Type B pancreatic cell (in vitro differentiated cells): ENCODE measurements at regions not wholly inside any gene's neighbourhood (a gene's known extent, or its start where the extent isn't known, plus 50 kb on each side); places are given as distances from the start of the nearest gene placed in this dataset.

Experiments
- DNase-seq: peaks from one replicate; pipeline ENCODE4 v3.0.0; 2021; ENCODE audit warnings: mixed read lengths; ENCODE audit not compliant: unreplicated experiment; ENCODE audit errors: extremely low spot score
- H3K27ac Mint-ChIP-seq: 2 replicates; pipeline ENCODE4 v1.8.0; 2021; ENCODE audit warnings: mild to moderate bottlenecking, mixed read lengths
- H3K27me3 Mint-ChIP-seq: 2 replicates; pipeline ENCODE4 v1.8.0; 2021; ENCODE audit warnings: mixed read lengths
- H3K36me3 Mint-ChIP-seq: 2 replicates; pipeline ENCODE4 v1.8.0; 2021; ENCODE audit warnings: mixed read lengths
- H3K4me1 Mint-ChIP-seq: one replicate; pipeline ENCODE4 v1.8.0; 2021; ENCODE audit warnings: mixed read lengths; ENCODE audit not compliant: unreplicated experiment
- H3K4me3 Mint-ChIP-seq: 2 replicates; pipeline ENCODE4 v1.8.0; 2021; ENCODE audit warnings: mild to moderate bottlenecking, mixed read lengths
- H3K9me3 Mint-ChIP-seq: 2 replicates; pipeline ENCODE4 v1.8.0; 2021; ENCODE audit warnings: mixed read lengths
- CTCF ChIP-seq: fragments of 200-600 bp; sonication (generic); conservative IDR thresholded peaks from 2 replicates; pipeline ENCODE4 v1.5.0; 2021; ENCODE audit warnings: antibody characterized with exemption, mild to moderate bottlenecking

DNA sequence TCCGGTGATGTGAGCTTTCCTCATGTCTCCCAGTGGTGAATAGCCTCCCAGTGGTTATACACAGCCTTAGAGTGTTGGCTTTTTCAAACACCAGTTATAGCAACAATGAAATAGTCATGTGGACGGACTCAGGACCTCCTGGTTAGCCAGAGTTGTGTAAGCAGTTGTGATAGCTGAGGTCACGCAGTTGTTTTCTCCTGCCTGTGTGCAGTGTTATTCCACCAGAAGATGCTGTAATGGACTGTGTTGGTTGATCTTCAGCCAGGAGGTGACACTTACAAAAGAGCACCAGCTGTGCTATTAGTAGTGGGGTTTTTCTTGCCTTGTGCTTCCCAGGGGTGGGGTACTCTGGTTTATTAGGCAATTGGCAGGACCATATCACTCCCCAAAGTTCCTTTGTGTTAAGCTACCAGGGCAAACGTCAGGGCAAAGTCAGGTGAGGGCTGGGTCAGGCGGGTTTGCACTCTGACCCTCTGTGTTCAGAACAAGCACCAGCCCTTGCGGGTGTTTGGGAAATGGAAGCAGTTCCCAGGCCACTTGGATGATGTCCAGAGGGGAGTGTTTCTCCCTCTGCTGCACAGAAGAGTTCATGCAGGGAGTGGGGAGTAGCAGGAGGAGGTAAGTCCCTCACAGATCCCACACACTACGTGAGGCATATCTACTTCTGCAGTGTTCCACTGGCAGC is 252.6 kb downstream of the TMEM47 start:
- Mint-ChIP-seq H3K27me3 (no peaks in the 10 kb centered on the region), H3K9me3 (no peaks in the 10 kb centered on the region), H3K36me3 (no peaks in the 10 kb centered on the region), H3K4me3 (no peak overlapping the region), H3K4me1 (no peaks in the 10 kb centered on the region), H3K27ac (no peak overlapping the region)
- no peak for DNase-seq
- no peak for TF ChIP-seq CTCF

GRCh38 chrX:34401411-34401810 is 255.7 kb downstream of the TMEM47 start:
- H3K4me3 Mint-ChIP-seq, result no peak overlapping the region
- no peak overlapping the region for H3K27ac Mint-ChIP-seq
- no peak for TF ChIP-seq CTCF
- H3K27me3 Mint-ChIP-seq, result no peaks in the 10 kb centered on the region
- no peak for DNase-seq
- no peaks in the 10 kb centered on the region for H3K36me3 Mint-ChIP-seq
- no peaks in the 10 kb centered on the region for H3K9me3 Mint-ChIP-seq
- no peaks in the 10 kb centered on the region for H3K4me1 Mint-ChIP-seq

DNA sequence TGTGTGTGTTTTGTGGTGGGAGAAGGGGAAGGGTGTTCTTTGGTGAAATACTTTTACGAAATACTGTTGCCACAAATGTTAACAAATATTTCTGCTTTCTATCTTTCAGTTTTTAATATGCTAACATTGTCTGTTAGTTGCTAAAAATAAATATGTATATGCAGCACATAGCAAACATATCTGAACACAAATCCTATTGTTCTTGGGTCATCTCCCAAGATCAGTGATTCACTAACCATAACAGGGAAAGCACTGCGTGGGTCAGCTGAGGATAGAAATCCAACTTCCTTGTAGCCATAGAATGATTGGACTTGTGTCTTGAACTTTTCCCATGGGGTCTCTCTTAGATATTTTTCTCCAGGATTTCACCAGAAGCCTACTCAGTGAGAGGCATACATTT is 250.3 kb upstream of the FAM47A start:
- H3K4me1 Mint-ChIP-seq, result peaks cover 4% of the 10 kb centered on the region
- H3K36me3 Mint-ChIP-seq, result no peaks in the 10 kb centered on the region
- no peak overlapping the region for H3K4me3 Mint-ChIP-seq
- TF ChIP-seq CTCF, result no peak
- no peak for DNase-seq
- H3K27ac Mint-ChIP-seq, result no peak overlapping the region
- H3K9me3 Mint-ChIP-seq, result no peaks in the 10 kb centered on the region
- H3K27me3 Mint-ChIP-seq, result no peaks in the 10 kb centered on the region

- Mint-ChIP-seq H3K4me3 (no peak overlapping the region), H3K27ac (no peak overlapping the region), H3K27me3 (no peaks in the 10 kb centered on the region), H3K4me1 (peaks cover 4% of the 10 kb centered on the region), H3K9me3 (no peaks in the 10 kb centered on the region), H3K36me3 (no peaks in the 10 kb centered on the region)
- TF ChIP-seq CTCF, result no peak
- DNase-seq, result no peak
Measured at GRCh38 chrX:34381241-34381640, 249.1 kb upstream of the FAM47A start.

DNA sequence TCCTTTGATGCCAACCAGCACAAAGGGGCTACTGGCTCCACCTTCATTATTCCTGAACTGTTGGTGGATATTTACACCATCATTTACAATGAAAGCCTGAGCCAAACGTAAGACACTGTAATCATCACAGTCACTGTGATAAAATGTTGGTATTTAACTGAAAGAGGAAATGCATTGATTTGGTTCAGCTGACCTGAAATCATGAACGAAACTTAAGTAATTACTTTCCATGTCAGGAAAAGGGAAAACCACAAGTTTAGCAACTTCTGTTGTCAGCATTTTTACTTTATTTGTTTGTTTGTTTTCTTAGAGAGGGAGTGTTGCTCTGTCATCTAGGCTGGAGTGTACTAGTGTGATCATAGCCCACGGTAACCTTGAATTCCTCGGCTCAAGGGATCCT is 247.8 kb upstream of the FAM47A start:
- DNase-seq, result no peak
- Mint-ChIP-seq H3K4me1 (peaks cover 4% of the 10 kb centered on the region), H3K27ac (no peak overlapping the region), H3K27me3 (no peaks in the 10 kb centered on the region), H3K36me3 (no peaks in the 10 kb centered on the region), H3K4me3 (no peak overlapping the region), H3K9me3 (no peaks in the 10 kb centered on the region)
- no peak for TF ChIP-seq CTCF

- Mint-ChIP-seq H3K4me1 (peaks cover 4% of the 10 kb centered on the region), H3K27me3 (no peaks in the 10 kb centered on the region), H3K9me3 (no peaks in the 10 kb centered on the region)
Measured at GRCh38 chrX:34377645-34378044, 245.5 kb upstream of the FAM47A start.

More at GRCh38 chrX:34377645-34378044, 245.5 kb upstream of the FAM47A start:
- H3K36me3 Mint-ChIP-seq, result no peaks in the 10 kb centered on the region
- no peak for DNase-seq
- H3K27ac Mint-ChIP-seq, result no peak overlapping the region
- no peak overlapping the region for H3K4me3 Mint-ChIP-seq
- TF ChIP-seq CTCF, result no peak
